GM10248 (cell line): ENCODE measurements at regions not wholly inside any gene's neighbourhood (a gene's known extent, or its start where the extent isn't known, plus 50 kb on each side); places are given as distances from the start of the nearest gene placed in this dataset.
A peak's percentile ranks its signal among the peaks of the same experiment; 100 is the strongest.
"Not testable (repeated sequence)": the region's sequence is repeated elsewhere in the genome, so short reads cannot be mapped to it uniquely, and the experiment has no call there.

Experiments
- CTCF ChIA-PET: fragments of 300-600 bp; sonication (Branson Sonifier 250); formaldehyde crosslinking; extraction: SDS; loops from one replicate; lab custom pipeline; 2021; ENCODE audit warnings: antibody characterized with exemption; lab: Yijun Ruan, JAX
- POLR2A ChIA-PET: fragments of 350-650 bp; sonication (Branson Sonifier 250); formaldehyde crosslinking; extraction: SDS; loops from one replicate; lab custom pipeline; 2020; ENCODE audit warnings: antibody characterized with exemption; lab: Yijun Ruan, JAX
- DNase-seq: peaks from one replicate; pipeline ENCODE4 v3.0.0; 2012; ENCODE audit errors: extremely low spot score
- TF ChIP-seq, protein P1 (sequence below): IDR thresholded peaks from 2 replicates; pipeline ENCODE4 v1.5.1; 2012; ENCODE audit warnings: mild to moderate bottlenecking, low read depth; ENCODE audit errors: extremely low read depth, missing control alignments, control extremely low read depth

DNA sequence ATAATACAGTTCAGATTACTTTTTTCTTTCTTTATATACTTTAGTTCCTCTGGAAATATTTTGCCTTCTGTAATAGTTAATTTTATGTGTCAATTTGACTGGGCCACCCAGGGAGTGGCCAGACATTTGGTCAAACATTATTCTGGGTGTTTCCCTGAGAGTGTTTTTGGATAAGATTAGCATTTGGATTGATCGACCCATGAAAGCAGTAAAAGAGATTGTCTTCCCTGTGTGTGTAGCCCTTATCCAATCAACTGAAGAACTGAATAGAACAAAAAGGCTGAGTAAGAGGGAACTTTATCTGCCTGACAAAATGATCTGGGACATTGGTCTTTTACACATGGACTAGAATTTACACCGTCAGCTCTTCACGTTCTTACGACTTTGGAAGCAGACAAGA lies 1190.1 kb upstream of the FAM98A start:
- TF ChIP-seq, protein P1, sequence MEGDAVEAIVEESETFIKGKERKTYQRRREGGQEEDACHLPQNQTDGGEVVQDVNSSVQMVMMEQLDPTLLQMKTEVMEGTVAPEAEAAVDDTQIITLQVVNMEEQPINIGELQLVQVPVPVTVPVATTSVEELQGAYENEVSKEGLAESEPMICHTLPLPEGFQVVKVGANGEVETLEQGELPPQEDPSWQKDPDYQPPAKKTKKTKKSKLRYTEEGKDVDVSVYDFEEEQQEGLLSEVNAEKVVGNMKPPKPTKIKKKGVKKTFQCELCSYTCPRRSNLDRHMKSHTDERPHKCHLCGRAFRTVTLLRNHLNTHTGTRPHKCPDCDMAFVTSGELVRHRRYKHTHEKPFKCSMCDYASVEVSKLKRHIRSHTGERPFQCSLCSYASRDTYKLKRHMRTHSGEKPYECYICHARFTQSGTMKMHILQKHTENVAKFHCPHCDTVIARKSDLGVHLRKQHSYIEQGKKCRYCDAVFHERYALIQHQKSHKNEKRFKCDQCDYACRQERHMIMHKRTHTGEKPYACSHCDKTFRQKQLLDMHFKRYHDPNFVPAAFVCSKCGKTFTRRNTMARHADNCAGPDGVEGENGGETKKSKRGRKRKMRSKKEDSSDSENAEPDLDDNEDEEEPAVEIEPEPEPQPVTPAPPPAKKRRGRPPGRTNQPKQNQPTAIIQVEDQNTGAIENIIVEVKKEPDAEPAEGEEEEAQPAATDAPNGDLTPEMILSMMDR, result no peak
- DNase-seq, result no peak
- ChIA-PET CTCF (interaction anchor here (1.3 kb wide), 1 partner anchor 31 kb away, joined by 3 read pairs; no protein-coding TSS in a partner anchor), POLR2A (no interaction called here)

DNA sequence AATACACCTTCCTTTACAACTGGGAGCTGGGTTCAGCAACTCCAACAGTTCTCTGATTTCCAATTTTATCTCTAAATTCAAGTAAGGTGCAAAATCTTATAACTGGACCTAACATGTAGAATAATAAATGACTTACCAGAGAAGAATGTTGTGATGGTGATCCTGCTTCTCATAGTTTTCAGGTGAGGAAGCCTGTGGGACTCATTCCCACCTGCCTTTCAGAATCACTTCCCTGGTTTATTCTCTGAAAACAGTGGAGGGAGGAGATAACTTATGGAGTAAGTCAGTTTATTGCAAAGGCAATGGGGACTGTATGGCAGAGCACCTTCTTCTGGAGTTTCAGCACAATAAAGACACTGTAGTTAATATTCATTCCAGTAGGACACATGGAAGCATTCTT lies 1188.2 kb upstream of the FAM98A start:
- ChIA-PET CTCF (no interaction called here), POLR2A (no interaction called here)
- TF ChIP-seq, protein P1, result no peak
- no peak for DNase-seq

DNA sequence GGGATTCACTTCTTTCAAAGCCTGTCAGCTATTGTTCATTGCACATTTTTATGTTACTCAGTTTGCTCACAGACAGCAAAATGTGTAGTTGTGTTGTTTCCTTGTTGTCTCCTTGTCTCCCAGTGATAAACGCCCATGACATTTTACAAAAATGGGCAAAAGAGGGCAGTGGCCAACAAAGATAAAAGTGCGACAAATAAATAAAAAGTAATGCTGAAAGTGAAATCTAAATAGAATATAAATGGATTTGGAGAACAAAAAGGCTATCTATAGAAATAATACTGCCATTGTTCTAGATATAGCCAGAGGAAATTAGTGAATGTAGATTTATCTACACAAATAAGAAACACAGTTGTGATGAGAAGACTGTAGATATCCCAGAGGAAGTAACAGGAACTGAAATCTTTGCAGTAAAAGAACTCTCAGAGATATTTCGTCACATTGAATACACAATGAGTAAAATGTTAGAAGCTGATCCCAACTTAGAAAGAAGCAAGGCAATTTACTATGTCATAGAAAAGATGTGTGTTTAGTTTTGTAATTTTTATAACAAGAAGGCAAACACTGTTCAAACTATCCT lies 1186.2 kb upstream of the FAM98A start:
- CTCF ChIA-PET, result no interaction called here

DNA sequence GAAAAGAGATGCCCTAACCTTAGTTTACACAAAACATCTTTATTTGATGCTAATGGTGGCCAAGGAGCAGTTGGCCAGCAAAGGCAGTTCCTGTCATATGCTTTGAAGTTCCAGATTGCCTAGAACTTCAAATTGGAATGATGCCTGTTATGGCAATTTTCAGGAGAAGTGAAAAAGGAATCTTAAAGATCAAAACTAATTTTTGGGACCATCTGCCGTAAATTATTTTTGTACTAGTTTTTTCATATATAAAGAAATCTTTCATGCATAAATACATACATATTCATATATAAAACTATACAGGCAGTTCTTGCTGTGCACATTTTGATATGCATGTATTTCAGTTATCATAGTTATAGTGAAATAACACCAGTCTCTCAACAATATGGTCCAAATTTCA lies 1185.6 kb upstream of the FAM98A start:
- CTCF ChIA-PET, result no interaction called here
- POLR2A ChIA-PET, result no interaction called here
- no peak for DNase-seq
- TF ChIP-seq, protein P1, result no peak

More for the DNA sequence above, 1186.2 kb upstream of the FAM98A start:
- POLR2A ChIA-PET, result no interaction called here
- DNase-seq, result no peak
- TF ChIP-seq, protein P1, result no peak

DNA sequence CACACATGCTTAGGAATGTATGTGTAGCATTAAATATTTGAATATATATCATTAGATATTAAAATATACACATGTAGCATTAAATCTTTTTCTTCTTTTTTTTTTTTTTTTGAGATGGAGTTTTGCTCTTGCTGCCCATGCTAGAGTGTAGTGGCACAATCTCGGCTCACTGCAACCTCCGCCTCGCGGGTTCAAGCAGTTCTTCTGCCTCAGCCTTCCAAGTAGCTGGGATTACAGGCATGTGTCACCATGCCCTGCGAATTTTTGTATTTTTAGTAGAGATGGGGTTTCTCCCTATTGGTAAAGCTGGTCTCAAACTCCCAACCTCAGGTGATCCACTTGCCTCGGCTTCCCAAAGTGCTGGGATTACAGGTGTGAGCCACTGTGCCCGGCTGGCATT lies 1151.6 kb upstream of the FAM98A start:
- POLR2A ChIA-PET, result not testable (repeated sequence)
- CTCF ChIA-PET, result interaction anchor here (0.9 kb wide), 1 partner anchor 21 kb away, joined by 3 read pairs; no protein-coding TSS in a partner anchor

DNA sequence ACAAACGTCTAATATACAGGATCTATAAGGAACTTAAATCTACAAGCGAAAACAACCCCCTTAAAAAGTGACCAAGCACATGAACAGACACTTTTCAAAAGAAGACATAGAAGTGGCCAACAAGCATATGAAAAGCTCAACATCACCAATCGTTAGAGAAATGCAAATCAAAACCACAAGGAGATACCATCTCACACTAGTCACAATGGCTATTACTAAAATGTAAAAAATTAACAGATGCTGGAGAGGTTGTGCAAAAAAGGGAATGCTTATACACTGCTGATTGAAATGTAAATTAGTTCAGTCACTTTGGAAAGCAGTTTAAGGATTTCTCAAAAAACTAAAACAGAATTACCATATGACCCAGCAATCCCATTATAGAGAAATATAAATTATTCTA lies 1148.5 kb upstream of the FAM98A start:
- TF ChIP-seq, protein P1, result no peak
- ChIA-PET POLR2A (interaction anchor here (0.6 kb wide), 1 partner anchor 1803 kb away, joined by 4 read pairs; no protein-coding TSS in a partner anchor), CTCF (interaction anchor here (1.1 to 1.5 kb wide), 2 partner anchors 13 to 26 kb away, joined by 3 read pairs; no protein-coding TSS in a partner anchor)
- DNase-seq, result no peak

More for the DNA sequence above, 1151.6 kb upstream of the FAM98A start:
- not testable (repeated sequence) for DNase-seq

DNA sequence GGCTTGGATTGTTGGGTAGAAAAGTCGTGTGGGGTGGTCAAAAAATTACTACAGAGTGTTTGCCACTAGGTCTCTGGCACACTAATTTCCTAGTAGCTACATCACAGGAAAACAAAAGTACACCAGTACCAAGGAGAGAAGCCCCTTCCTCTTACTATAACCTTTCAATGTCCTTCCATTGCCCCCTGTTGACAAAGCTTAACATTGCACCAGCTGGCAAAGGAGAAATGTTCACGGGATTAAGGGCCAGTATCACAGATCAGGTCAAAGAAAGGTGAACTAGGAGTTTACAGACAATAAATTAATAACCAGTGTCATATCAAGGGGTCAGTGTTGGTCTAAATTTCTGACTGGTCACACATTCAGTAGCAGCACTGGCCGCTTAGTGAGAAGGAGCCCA lies 1139.6 kb upstream of the FAM98A start:
- TF ChIP-seq, protein P1, result peak; percentile 5
- DNase-seq, result no peak
- ChIA-PET POLR2A (no interaction called here), CTCF (no interaction called here)
